Transverse colon (tissue), 3 donors: ENCODE measurements at regions not wholly inside any gene's neighbourhood (a gene's known extent, or its start where the extent isn't known, plus 50 kb on each side); places are given as distances from the start of the nearest gene placed in this dataset.

Experiments
- CTCF ChIP-seq, 5 experiments: fragments of 200-600 bp in 3 of 5; fragments of 450-650 bp in 2 of 5; sonication (generic) in 3 of 5; IDR thresholded peaks; 1 replicate in 2 of 5; 2 replicates in 3 of 5; pipeline ENCODE4 v1.5.1; 2016 to 2017; ENCODE audit warnings: antibody characterized with exemption in 5 of 5, inconsistent platforms in 3 of 5, mild to moderate bottlenecking in 2 of 5, moderate library complexity in 1 of 5
- POLR2A ChIP-seq: fragments of 450-650 bp; IDR thresholded peaks from one replicate; pipeline ENCODE4 v1.6.1; 2016; ENCODE audit warnings: antibody characterized with exemption, mild to moderate bottlenecking, moderate library complexity

- TF ChIP-seq CTCF (IDR thresholded peaks at IDR 0.05) (no peak), POLR2A (no peak)
These were observed 138.1 kb upstream of the PLXNC1 start for GRCh38 chr12:94010307-94010706.
